GM12865 (cell line): ENCODE measurements at regions not wholly inside any gene's neighbourhood (a gene's known extent, or its start where the extent isn't known, plus 50 kb on each side); places are given as distances from the start of the nearest gene placed in this dataset.

ENCODE experiments used
- DNase-seq: peaks from one replicate; pipeline ENCODE4 v3.0.0; 2010; ENCODE audit warnings: low read depth
- H3K4me3 ChIP-seq: 2 replicates; pipeline ENCODE4 v1.5.1; 2011; ENCODE audit warnings: mild to moderate bottlenecking, low read depth, low read length, control low read depth
- TF ChIP-seq, protein P1 (sequence below): IDR thresholded peaks from 2 replicates; pipeline ENCODE4 v1.5.1; 2011; ENCODE audit warnings: low read length, control low read depth, low read depth, inconsistent platforms; ENCODE audit not compliant: insufficient read depth; ENCODE audit errors: missing control alignments

DNA sequence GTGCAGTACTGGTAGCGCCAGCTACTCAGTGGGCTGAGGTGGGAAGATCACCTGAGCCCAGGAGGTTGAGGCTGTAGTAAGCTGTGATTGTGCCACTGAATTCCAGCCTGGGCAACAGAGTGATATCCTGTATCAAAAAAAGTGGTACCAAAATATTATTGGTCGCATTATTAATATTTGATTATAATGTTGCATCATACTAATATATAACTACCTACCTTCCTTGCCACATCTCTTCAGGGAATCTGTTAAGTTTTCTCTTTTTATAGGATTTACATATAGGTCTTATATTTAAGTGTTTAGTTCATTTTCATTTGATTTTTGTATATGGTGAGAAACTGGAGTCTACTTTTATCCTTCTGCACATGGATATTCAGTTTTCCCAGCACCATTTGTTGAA lies 66.3 kb upstream of the PHACTR3 start:
- DNase-seq = no peak
- no peak overlapping the region for H3K4me3 ChIP-seq
- TF ChIP-seq, protein P1, sequence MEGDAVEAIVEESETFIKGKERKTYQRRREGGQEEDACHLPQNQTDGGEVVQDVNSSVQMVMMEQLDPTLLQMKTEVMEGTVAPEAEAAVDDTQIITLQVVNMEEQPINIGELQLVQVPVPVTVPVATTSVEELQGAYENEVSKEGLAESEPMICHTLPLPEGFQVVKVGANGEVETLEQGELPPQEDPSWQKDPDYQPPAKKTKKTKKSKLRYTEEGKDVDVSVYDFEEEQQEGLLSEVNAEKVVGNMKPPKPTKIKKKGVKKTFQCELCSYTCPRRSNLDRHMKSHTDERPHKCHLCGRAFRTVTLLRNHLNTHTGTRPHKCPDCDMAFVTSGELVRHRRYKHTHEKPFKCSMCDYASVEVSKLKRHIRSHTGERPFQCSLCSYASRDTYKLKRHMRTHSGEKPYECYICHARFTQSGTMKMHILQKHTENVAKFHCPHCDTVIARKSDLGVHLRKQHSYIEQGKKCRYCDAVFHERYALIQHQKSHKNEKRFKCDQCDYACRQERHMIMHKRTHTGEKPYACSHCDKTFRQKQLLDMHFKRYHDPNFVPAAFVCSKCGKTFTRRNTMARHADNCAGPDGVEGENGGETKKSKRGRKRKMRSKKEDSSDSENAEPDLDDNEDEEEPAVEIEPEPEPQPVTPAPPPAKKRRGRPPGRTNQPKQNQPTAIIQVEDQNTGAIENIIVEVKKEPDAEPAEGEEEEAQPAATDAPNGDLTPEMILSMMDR = no peak

DNA sequence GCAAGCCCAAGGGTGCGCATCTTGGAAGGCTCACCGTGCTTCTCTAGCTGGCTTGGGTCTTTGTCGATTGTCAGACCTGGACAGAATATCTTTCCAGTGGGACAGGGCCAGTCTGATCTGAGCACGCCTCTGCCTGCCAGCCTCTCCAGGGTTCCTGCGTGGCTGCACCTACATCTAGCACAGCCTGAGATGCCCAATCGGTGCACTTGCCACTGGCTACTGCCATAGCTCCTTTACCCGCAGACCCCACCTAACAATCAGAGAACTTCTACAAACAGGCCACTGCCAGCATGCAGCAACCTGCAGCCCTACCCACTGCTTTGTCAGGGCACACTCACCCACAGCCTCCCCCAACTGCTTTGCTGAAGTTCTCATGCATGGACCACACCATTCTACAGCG lies 56.7 kb upstream of the PHACTR3 start:
- no peak for DNase-seq
- H3K4me3 ChIP-seq = no peak overlapping the region
- TF ChIP-seq, protein P1 = no peak
